Pancreas (tissue), 10 donors: ENCODE measurements at regions not wholly inside any gene's neighbourhood (a gene's known extent, or its start where the extent isn't known, plus 50 kb on each side); places are given as distances from the start of the nearest gene placed in this dataset.

Experiments used
- ATAC-seq, 4 donors: fragments of 200-7000 bp; cut with Tn5 transposase; one replicate each; pipeline versions ENCODE4 v1.8.0 to v1.9.1; 2020; ENCODE audit warnings: mild to moderate bottlenecking in 4 of 4, moderate library complexity in 4 of 4
- DNase-seq, 6 donors: peaks; one replicate each; pipeline ENCODE4 v3.0.0-alpha.2; 2020
- FAIRE-seq: peaks from 2 replicates; lab custom pipeline; 2012; peaks lifted over from hg19 to GRCh38; lab: Jason Lieb, UNC
- H3K27ac ChIP-seq, 4 donors: fragments of 200-600 bp; sonication (generic); 1 replicate in 3 of 4; 2 replicates in 1 of 4; pipeline versions ENCODE4 v1.5.0 to v1.8.0; 2020
- H3K27me3 ChIP-seq, 4 donors: fragments of 200-600 bp; one replicate each; pipeline ENCODE4 v1.8.0; 2021
- H3K36me3 ChIP-seq, 3 donors: fragments of 200-600 bp; sonication (generic) in 1 of 3; one replicate each; pipeline versions ENCODE4 v1.5.0 to v1.8.0; 2020 to 2021
- H3K4me1 ChIP-seq, 3 donors: fragments of 200-600 bp; one replicate each; pipeline ENCODE4 v1.8.0; 2021
- H3K4me3 ChIP-seq, 4 donors: fragments of 200-600 bp; sonication (generic) in 2 of 4; one replicate each; pipeline versions ENCODE4 v1.5.0 to v1.8.0; 2020 to 2021
- H3K9me3 ChIP-seq, 4 donors: fragments of 200-600 bp; one replicate each; pipeline ENCODE4 v1.8.0; 2021
- WGBS, 2 donors: extraction: QIAGEN DNeasy Blood & Tissue Kit; methylation state at CpG; one replicate each; pipeline ENCODE4 v1.1.7; 2013; 5-methylcytosine and 5-hydroxymethylcytosine counted together
- intact Hi-C, 3 donors: fragments of 100-400 bp; cut with DNase I; formaldehyde crosslinking; loops; one replicate each; pipeline versions ENCODE4 v1.11.1 to v1.14.2; 2022
- TF ChIP-seq, protein P1 (sequence below), 4 donors: fragments of 200-600 bp; sonication (generic) in 3 of 4; IDR thresholded peaks; one replicate each; pipeline versions ENCODE4 v1.5.0 to v1.8.0; 2021; ENCODE audit warnings: antibody characterized with exemption in 4 of 4
- donor health status: healthy with polysubstance abuse.
- donor health status: DM: no; HTN: no; CAD: no; lungs with moderate emphysema.
- donor health status: DM: no; HTN: no; CAD: no.
- donor health status: control.
- donor health status: control.
- donor health status: Bipolar disorder and iron deficiency.
- donor health status: DM: yes; HTN: yes; CAD: no.
- donor health status: DM: no; HTN: no; CAD: no.
- donor health status: DM: no; HTN: no; CAD: no.
- donor health status: DM: yes; HTN: yes; CAD: no.

DNA sequence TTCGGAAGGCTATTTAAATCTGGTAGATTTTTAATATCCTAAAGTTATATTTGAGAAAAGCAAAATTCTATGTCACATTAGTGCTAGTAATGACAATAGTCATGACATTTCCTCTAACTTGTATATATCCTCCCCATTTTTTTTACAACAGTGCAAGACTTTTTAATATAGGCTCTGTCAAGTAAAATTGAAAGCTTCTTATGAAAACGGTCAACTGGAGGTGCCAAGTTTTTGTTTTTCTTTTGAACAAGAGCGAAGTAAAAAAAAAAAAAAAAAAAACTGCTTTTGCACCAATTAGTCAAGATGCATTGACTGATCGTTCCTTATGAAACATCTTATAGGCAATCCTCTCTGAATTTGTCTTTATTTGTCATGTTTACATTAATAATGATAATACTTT, 389.3 kb downstream of the STK39 start:
- no peaks in the 10 kb centered on the region for H3K36me3 ChIP-seq
- no peaks in the 10 kb centered on the region for H3K9me3 ChIP-seq
- TF ChIP-seq, protein P1, sequence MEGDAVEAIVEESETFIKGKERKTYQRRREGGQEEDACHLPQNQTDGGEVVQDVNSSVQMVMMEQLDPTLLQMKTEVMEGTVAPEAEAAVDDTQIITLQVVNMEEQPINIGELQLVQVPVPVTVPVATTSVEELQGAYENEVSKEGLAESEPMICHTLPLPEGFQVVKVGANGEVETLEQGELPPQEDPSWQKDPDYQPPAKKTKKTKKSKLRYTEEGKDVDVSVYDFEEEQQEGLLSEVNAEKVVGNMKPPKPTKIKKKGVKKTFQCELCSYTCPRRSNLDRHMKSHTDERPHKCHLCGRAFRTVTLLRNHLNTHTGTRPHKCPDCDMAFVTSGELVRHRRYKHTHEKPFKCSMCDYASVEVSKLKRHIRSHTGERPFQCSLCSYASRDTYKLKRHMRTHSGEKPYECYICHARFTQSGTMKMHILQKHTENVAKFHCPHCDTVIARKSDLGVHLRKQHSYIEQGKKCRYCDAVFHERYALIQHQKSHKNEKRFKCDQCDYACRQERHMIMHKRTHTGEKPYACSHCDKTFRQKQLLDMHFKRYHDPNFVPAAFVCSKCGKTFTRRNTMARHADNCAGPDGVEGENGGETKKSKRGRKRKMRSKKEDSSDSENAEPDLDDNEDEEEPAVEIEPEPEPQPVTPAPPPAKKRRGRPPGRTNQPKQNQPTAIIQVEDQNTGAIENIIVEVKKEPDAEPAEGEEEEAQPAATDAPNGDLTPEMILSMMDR (IDR thresholded peaks at IDR 0.05) = no peak
- no peaks in the 10 kb centered on the region for H3K27me3 ChIP-seq
- no peak overlapping the region for H3K27ac ChIP-seq
- H3K4me1 ChIP-seq = no peaks in the 10 kb centered on the region
- FAIRE-seq (no peak), DNase-seq (no peak), ATAC-seq (no peak)
- no peak overlapping the region for H3K4me3 ChIP-seq
- 71 to 82% methylated on average over 4 of the region's 4 CpGs for WGBS, 2 donors
- intact Hi-C loops = no loop called here

DNA sequence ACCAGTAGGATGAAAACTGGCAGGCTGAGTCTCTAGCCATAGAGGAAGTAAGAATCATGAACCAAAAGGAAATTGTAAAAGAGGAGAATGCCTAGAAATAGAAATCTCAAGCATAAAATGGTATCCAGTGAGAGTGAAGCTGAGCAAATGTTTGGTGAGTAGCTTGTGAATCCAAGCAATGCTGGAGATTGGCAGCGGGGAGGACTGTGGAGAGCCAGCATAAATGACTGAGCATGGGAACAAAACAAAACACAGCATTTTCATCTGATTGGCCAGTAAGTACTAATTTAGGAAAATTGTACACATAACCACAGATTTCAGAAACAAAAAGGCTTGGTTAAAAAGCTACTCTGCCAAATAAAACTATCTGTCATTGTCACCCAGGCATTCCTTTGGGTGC, 390.0 kb downstream of the STK39 start:
- no peak overlapping the region for H3K4me3 ChIP-seq
- no peaks in the 10 kb centered on the region for H3K27me3 ChIP-seq
- no peak for ATAC-seq
- DNase-seq = no peak
- no peak overlapping the region for H3K27ac ChIP-seq
- intact Hi-C loops = no loop called here
- no peaks in the 10 kb centered on the region for H3K4me1 ChIP-seq
- H3K9me3 ChIP-seq = no peaks in the 10 kb centered on the region
- WGBS, 2 donors = 58 to 73% methylated on average over 1 of the region's 1 CpG
- H3K36me3 ChIP-seq = no peaks in the 10 kb centered on the region
- FAIRE-seq = no peak
- TF ChIP-seq, protein P1 (IDR thresholded peaks at IDR 0.05) = no peak

DNA sequence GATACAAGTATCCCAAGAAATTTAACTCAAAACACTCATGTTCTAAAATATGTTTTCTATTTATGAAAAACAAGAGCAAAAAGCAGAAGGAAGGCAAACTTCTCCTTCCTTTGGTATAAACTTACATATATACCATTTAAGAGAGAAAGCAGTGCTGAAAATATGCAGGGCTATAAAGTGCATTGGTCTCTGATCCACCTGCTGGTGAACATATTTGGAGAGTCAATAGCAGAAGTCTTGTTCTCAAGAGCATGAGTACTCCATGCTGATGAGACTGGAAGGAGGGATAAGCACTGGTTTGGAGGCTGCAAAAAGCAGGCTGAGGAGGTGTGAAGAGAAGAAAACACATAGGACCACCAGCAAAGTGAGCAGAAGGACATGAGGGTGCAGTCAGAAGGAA, 391.2 kb downstream of the STK39 start:
- no peaks in the 10 kb centered on the region for H3K27me3 ChIP-seq
- DNase-seq = no peak
- TF ChIP-seq, protein P1 (IDR thresholded peaks at IDR 0.05) = no peak
- H3K4me1 ChIP-seq = no peaks in the 10 kb centered on the region
- H3K4me3 ChIP-seq = no peak overlapping the region
- intact Hi-C loops = no loop called here
- H3K36me3 ChIP-seq = no peaks in the 10 kb centered on the region
- H3K9me3 ChIP-seq = no peaks in the 10 kb centered on the region
- FAIRE-seq = no peak
- ATAC-seq = peak in 1 of 4 donors; percentile 40
- no peak overlapping the region for H3K27ac ChIP-seq

DNA sequence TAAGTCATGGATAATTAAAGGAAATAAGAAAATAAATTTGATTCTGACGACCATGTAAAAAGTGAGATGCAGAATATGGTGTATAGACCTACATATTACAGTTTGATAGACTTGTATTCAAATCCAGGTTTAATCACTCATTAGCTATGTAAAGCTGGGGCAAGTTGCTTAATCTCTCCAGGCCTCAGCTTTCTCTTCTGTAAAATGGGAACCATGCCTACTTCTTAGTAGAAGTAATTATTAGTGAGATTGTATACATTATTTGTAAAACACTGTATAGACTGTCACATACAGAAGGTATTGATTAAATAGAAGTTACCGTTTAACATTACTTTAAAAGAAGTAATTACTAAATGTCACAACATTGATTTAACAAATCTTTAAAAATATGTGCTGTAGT, 392.2 kb downstream of the STK39 start:
- TF ChIP-seq, protein P1 (IDR thresholded peaks at IDR 0.05) = no peak
- Histone ChIP-seq H3K36me3 (no peaks in the 10 kb centered on the region), H3K27me3 (no peaks in the 10 kb centered on the region), H3K4me3 (no peak overlapping the region), H3K27ac (no peak overlapping the region), H3K4me1 (no peaks in the 10 kb centered on the region), H3K9me3 (no peaks in the 10 kb centered on the region)
- intact Hi-C loops = no loop called here
- DNase-seq = no peak
- FAIRE-seq = no peak
- ATAC-seq = no peak
- 79 to 80% methylated on average over 2 of the region's 2 CpGs for WGBS, 2 donors

DNA sequence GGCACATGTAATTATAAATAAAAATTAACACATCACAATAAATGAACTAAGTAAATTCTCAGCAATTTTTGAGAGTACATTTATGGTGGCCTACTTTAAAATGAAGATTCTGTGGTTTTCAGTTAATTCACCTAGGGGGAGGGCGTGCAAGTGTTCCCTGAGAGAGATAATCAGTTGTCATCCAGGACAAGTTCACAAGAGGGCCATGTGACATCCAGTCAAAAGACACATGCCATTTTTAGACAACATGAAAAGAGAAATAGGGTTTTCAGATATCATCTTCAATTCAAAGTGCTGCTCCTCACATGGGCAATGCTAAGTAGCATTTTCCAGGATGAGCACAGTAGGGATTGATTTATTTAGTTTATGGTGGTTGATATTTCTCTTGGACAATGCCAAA, 393.7 kb downstream of the STK39 start:
- ATAC-seq = no peak
- no peak for FAIRE-seq

More for the DNA sequence above, 393.7 kb downstream of the STK39 start:
- TF ChIP-seq, protein P1 (IDR thresholded peaks at IDR 0.05) = no peak
- DNase-seq = no peak
- no peak overlapping the region for H3K4me3 ChIP-seq
- no peaks in the 10 kb centered on the region for H3K9me3 ChIP-seq
- H3K4me1 ChIP-seq = no peaks in the 10 kb centered on the region
- WGBS, 2 donors = 94 to 97% methylated on average over 1 of the region's 1 CpG
- no peaks in the 10 kb centered on the region for H3K27me3 ChIP-seq
- intact Hi-C loops = no loop called here
- H3K27ac ChIP-seq = no peak overlapping the region
- H3K36me3 ChIP-seq = no peaks in the 10 kb centered on the region
